Stomach (tissue), 8 donors: ENCODE measurements at regions not wholly inside any gene's neighbourhood (a gene's known extent, or its start where the extent isn't known, plus 50 kb on each side); places are given as distances from the start of the nearest gene placed in this dataset.

Experiments used
- DNase-seq, 2 donors: peaks; one replicate each; pipeline versions ENCODE4 v3.0.0 to v3.0.0-alpha.2; 2013 to 2019
- H3K27ac ChIP-seq, 5 donors: fragments of 200-600 bp in 4 of 5; sonication (generic) in 4 of 5; one replicate each; pipeline ENCODE4 v1.5.1; 2013 to 2019; ENCODE audit warnings: mild to moderate bottlenecking in 1 of 5, moderate library complexity in 1 of 5
- H3K27me3 ChIP-seq, 3 donors: fragments of 200-600 bp; sonication (generic); one replicate each; pipeline ENCODE4 v1.5.1; 2017 to 2019; ENCODE audit warnings: mixed run types in 1 of 3
- H3K36me3 ChIP-seq, 4 donors: fragments of 200-600 bp; sonication (generic); 1 replicate in 3 of 4; 2 replicates in 1 of 4; pipeline ENCODE4 v1.5.1; 2016 to 2019
- H3K4me1 ChIP-seq, 4 donors: fragments of 200-600 bp; sonication (generic); one replicate each; pipeline ENCODE4 v1.5.1; 2016 to 2019
- H3K4me3 ChIP-seq, 4 donors: fragments of 200-600 bp; sonication (generic) in 3 of 4; one replicate each; pipeline ENCODE4 v1.5.1; 2016 to 2019; ENCODE audit warnings: mild to moderate bottlenecking in 1 of 4
- H3K9me3 ChIP-seq, 4 donors: fragments of 200-600 bp; sonication (generic); one replicate each; pipeline ENCODE4 v1.5.1; 2016 to 2019
- CTCF ChIP-seq, 7 experiments: fragments of 450-650 bp in 4 of 7; fragments of 200-600 bp in 3 of 7; sonication (generic) in 3 of 7; IDR thresholded peaks; one replicate each; pipeline ENCODE4 v1.5.1; 2016 to 2019; ENCODE audit warnings: antibody characterized with exemption in 7 of 7, control low read depth in 2 of 7, mild to moderate bottlenecking in 1 of 7
- EP300 ChIP-seq: sonication (generic); formaldehyde crosslinking; IDR thresholded peaks from one replicate; pipeline ENCODE4 v1.6.1; 2017; ENCODE audit warnings: antibody characterized with exemption
- POLR2A ChIP-seq, 4 donors: fragments of 450-650 bp; IDR thresholded peaks; one replicate each; pipeline ENCODE4 v1.6.1; 2016; ENCODE audit warnings: antibody characterized with exemption in 4 of 4, control low read depth in 2 of 4, mild to moderate bottlenecking in 1 of 4, moderate library complexity in 1 of 4
- POLR2AphosphoS5 ChIP-seq, 3 donors: sonication (generic); formaldehyde crosslinking; IDR thresholded peaks; one replicate each; pipeline ENCODE4 v1.6.1; 2016; ENCODE audit warnings: antibody characterized with exemption in 3 of 3
- WGBS, 5 donors: extraction: QIAGEN DNeasy Blood & Tissue Kit in 3 of 5; methylation state at CpG; one replicate each; pipeline versions ENCODE4 v1.1.5 to v1.1.7; 2013 to 2018; 5-methylcytosine and 5-hydroxymethylcytosine counted together
- intact Hi-C: fragments of 100-400 bp; cut with DNase I; formaldehyde crosslinking; loops from one replicate; pipeline ENCODE4 v1.15.1; 2023; ENCODE audit warnings: low total_unique reads
- donor health status: healthy with polysubstance abuse.
- donor health status: Bipolar disorder and iron deficiency.
- donor health status: healthy.

GRCh38 chr7:73966062-73966940 is 61.7 kb upstream of the ELN start:
- Histone ChIP-seq H3K4me3 (no peak overlapping the region), H3K27me3 (no peaks in the 10 kb centered on the region), H3K27ac (no peak overlapping the region), H3K9me3 (peaks cover 9 to 24% (median 18%) of the 10 kb centered on the region in 4 donors), H3K4me1 (peaks cover 0 to 5% (median 2%) of the 10 kb centered on the region in 4 donors), H3K36me3 (no peaks in the 10 kb centered on the region)
- intact Hi-C loops, result no loop called here
- 89 to 91% (median 89%) methylated on average over 13 to 16 of the region's 16 CpGs for WGBS, 5 donors
- TF ChIP-seq CTCF (IDR thresholded peaks at IDR 0.05) (no peak), POLR2AphosphoS5 (IDR thresholded peaks at IDR 0.05) (no peak), POLR2A (IDR thresholded peaks at IDR 0.05) (no peak), EP300 (no peak)
- DNase-seq, result no peak

DNA sequence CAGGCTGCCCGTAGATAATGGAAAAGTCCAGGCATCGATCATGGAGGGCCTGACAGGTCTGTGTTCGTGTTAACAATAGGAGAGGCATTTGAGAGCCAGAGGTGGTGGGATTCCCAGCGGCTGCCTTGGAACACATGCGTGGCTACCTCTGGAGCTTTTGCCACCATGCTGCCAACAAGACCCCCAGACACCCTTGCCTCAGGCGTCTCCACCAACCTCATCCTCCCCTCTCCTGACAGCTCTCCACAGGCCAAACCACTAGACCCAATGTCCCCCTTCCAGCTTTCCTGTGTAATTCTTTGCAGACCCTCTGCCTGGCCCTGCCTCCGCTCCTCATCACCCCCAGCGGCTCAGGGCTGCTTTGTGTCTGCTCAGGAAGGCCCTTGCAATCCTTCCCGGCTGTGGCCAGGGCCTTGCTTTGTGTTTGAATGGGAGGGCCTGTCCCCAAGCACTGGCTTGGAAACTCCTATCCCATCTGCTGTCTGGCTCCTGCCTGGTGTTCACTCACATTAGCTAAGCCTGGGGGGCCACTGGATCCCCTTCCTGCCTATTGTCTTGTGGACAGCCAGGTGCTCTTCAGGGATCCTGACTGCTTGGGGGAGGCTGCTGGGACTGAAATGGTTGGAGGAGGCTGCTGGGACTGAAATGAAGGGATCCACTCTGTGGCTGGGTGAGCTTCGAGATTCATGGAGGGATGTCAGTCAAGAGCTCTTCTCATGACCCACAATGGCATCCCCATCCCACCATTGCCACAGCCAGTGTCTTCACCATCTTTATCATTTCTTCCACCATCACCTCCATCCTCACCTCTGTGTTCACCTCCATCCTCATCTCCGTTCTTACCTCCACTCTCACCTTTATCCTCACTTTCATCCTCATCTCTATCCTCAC is 60.8 kb upstream of the ELN start:
- WGBS, 5 donors, result 78 to 86% (median 84%) methylated on average over 9 to 11 of the region's 11 CpGs
- DNase-seq, result no peak
- Histone ChIP-seq H3K27me3 (no peaks in the 10 kb centered on the region), H3K27ac (no peak overlapping the region), H3K9me3 (peaks cover 9 to 24% (median 18%) of the 10 kb centered on the region in 4 donors), H3K4me1 (peaks cover 0 to 11% (median 4%) of the 10 kb centered on the region in 4 donors), H3K4me3 (no peak overlapping the region), H3K36me3 (no peaks in the 10 kb centered on the region)
- intact Hi-C loops, result no loop called here
- TF ChIP-seq POLR2A (IDR thresholded peaks at IDR 0.05) (no peak), CTCF (IDR thresholded peaks at IDR 0.05) (no peak), POLR2AphosphoS5 (IDR thresholded peaks at IDR 0.05) (no peak), EP300 (no peak)

DNA sequence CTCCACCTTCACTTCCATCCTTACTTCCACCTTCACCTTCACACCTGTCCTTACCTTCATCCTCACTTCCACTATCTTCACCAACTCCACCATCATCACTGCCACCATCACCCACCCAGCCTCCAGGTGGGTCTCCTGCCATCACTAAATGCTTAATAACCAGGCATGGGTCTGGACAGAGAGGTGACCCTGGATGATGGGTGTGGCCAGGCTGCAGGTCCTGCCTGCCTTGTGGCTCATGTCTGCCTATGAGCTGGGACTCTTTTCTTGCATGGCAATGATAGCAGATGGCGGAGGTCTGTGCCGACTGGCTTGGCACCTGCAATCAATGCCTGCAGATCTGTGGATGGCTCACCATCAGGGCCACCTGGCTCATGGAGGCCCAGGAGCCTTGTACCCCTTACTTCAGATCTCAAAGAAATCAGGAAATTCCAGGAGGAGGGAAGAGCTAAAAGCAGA is 60.1 kb upstream of the ELN start:
- H3K27ac ChIP-seq, result peak overlapping the region in 1 of 5 donors; percentile 35
- peaks cover 0 to 11% (median 4%) of the 10 kb centered on the region in 4 donors for H3K4me1 ChIP-seq
- DNase-seq, result no peak
- TF ChIP-seq POLR2AphosphoS5 (IDR thresholded peaks at IDR 0.05) (no peak), EP300 (no peak), CTCF (IDR thresholded peaks at IDR 0.05) (no peak), POLR2A (IDR thresholded peaks at IDR 0.05) (no peak)
- 79 to 100% (median 97%) methylated on average over 2 of the region's 2 CpGs for WGBS, 5 donors
- peaks cover 5 to 20% (median 14%) of the 10 kb centered on the region in 4 donors for H3K9me3 ChIP-seq
- intact Hi-C loops, result no loop called here
- H3K27me3 ChIP-seq, result no peaks in the 10 kb centered on the region
- no peak overlapping the region for H3K4me3 ChIP-seq
- no peaks in the 10 kb centered on the region for H3K36me3 ChIP-seq

GRCh38 chr7:73968487-73968886 is 59.5 kb upstream of the ELN start:
- DNase-seq, result no peak
- intact Hi-C loops, result no loop called here
- Histone ChIP-seq H3K9me3 (peaks cover 0 to 14% (median 7%) of the 10 kb centered on the region in 4 donors), H3K4me3 (no peak overlapping the region), H3K36me3 (no peaks in the 10 kb centered on the region), H3K4me1 (peaks cover 0 to 16% (median 4%) of the 10 kb centered on the region in 4 donors), H3K27me3 (no peaks in the 10 kb centered on the region), H3K27ac (peak overlapping the region in 2 of 5 donors; percentile 22 to 35)
- TF ChIP-seq POLR2AphosphoS5 (IDR thresholded peaks at IDR 0.05), result peak in 1 of 3 donors; percentile 36
- TF ChIP-seq CTCF (IDR thresholded peaks at IDR 0.05), result no peak
